ENCODE measurements at regions not wholly inside any gene's neighbourhood (a gene's known extent, or its start where the extent isn't known, plus 50 kb on each side); places are given as distances from the start of the nearest gene placed in this dataset.

DNA sequence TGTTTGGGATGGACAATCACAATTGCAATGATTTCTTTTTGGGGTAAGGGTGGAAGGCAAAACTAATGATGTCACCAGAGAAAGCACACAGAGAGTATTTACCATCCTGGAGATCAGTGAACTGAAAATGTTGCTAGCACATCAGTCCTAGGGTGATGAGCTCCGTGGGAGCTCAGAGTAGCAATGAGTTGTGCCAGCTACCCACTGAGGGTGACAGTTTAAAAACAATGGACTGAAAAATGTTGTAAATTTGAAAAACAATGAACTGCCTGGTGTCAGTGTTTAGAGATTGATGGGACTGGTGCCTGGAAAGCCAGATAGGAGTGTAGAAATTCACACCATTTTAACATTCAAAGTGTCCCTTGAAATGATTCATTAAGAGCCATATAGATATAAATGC lies 198.5 kb downstream of the ATP23 start:
- TF ChIP-seq, protein P1, sequence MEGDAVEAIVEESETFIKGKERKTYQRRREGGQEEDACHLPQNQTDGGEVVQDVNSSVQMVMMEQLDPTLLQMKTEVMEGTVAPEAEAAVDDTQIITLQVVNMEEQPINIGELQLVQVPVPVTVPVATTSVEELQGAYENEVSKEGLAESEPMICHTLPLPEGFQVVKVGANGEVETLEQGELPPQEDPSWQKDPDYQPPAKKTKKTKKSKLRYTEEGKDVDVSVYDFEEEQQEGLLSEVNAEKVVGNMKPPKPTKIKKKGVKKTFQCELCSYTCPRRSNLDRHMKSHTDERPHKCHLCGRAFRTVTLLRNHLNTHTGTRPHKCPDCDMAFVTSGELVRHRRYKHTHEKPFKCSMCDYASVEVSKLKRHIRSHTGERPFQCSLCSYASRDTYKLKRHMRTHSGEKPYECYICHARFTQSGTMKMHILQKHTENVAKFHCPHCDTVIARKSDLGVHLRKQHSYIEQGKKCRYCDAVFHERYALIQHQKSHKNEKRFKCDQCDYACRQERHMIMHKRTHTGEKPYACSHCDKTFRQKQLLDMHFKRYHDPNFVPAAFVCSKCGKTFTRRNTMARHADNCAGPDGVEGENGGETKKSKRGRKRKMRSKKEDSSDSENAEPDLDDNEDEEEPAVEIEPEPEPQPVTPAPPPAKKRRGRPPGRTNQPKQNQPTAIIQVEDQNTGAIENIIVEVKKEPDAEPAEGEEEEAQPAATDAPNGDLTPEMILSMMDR (conservative IDR thresholded peaks at IDR 0.05) = no peak
- no peak for TF ChIP-seq ZFX (IDR thresholded peaks at IDR 0.05)

Data from C4-2B (cell line).